IMR-90 (cell line): ENCODE measurements at regions not wholly inside any gene's neighbourhood (a gene's known extent, or its start where the extent isn't known, plus 50 kb on each side); places are given as distances from the start of the nearest gene placed in this dataset.

Experiments used
- ATAC-seq: fragments of 200-7000 bp; cut with Tn5 transposase; 2 replicates; pipeline ENCODE4 v1.9.1; 2020; ENCODE audit warnings: low read depth, mild to moderate bottlenecking, moderate library complexity
- BruUV-seq: library from RNA; stranded (reverse); fragments of 400-500 nt; replicated peaks from 2 replicates; lab custom pipeline; 2021; lab: Mats Ljungman, UMichigan
- CTCF ChIA-PET: fragments of 300-600 bp; formaldehyde crosslinking; extraction: SDS; loops from one replicate; lab custom pipeline; 2021; ENCODE audit warnings: antibody characterized with exemption; lab: Yijun Ruan, JAX
- POLR2A ChIA-PET: fragments of 300-600 bp; sonication (Branson Sonifier 250); formaldehyde crosslinking; loops from one replicate; lab custom pipeline; 2022; ENCODE audit warnings: antibody characterized with exemption; ENCODE audit not compliant: unreplicated experiment; lab: Charles Lee
- DNase-seq: peaks from one replicate; pipeline ENCODE4 v3.0.0; 2013
- H2AFZ ChIP-seq: replicated peaks from 2 replicates; pipeline ENCODE3; 2013; ENCODE audit warnings: low read length, mild to moderate bottlenecking; ENCODE audit not compliant: poor library complexity
- H2AK5ac ChIP-seq: 2 replicates; pipeline ENCODE4 v1.6.1; 2013; ENCODE audit warnings: low read depth, low read length, inconsistent platforms
- H2AK9ac ChIP-seq: replicated peaks from 2 replicates; pipeline ENCODE3; 2013; ENCODE audit warnings: mild to moderate bottlenecking, low read depth, low read length, moderate library complexity; ENCODE audit not compliant: poor library complexity
- H2BK120ac ChIP-seq: 2 replicates; pipeline ENCODE4 v1.6.1; 2013; ENCODE audit warnings: low read depth, low read length, inconsistent platforms
- H2BK15ac ChIP-seq: 3 replicates; pipeline ENCODE4 v1.6.1; 2013; ENCODE audit warnings: low read depth, low read length, inconsistent platforms
- H2BK20ac ChIP-seq: 2 replicates; pipeline ENCODE4 v1.6.1; 2013; ENCODE audit warnings: low read depth, mild to moderate bottlenecking, inconsistent platforms, low read length, moderate library complexity
- H2BK5ac ChIP-seq: 2 replicates; pipeline ENCODE4 v1.6.1; 2013; ENCODE audit warnings: mild to moderate bottlenecking, low read depth, low read length, inconsistent platforms; ENCODE audit not compliant: poor library complexity, severe bottlenecking
- H3K14ac ChIP-seq: replicated peaks from 2 replicates; pipeline ENCODE4 v1.6.1; 2013; ENCODE audit warnings: low read depth, low read length, inconsistent platforms
- H3K18ac ChIP-seq: 2 replicates; pipeline ENCODE4 v1.6.1; 2013; ENCODE audit warnings: low read depth, low read length, control low read depth
- H3K23ac ChIP-seq: 2 replicates; pipeline ENCODE4 v1.6.1; 2013; ENCODE audit warnings: low read depth, low read length, inconsistent platforms
- H3K27ac ChIP-seq: 2 replicates; pipeline ENCODE4 v1.5.1; 2013; ENCODE audit warnings: mild to moderate bottlenecking, control low read depth, low read length; ENCODE audit not compliant: insufficient read depth
- H3K27me3 ChIP-seq: 2 replicates; pipeline ENCODE4 v1.6.1; 2013; ENCODE audit warnings: low read length; ENCODE audit not compliant: control insufficient read depth, insufficient read depth
- H3K36me3 ChIP-seq: 2 replicates; pipeline ENCODE4 v1.6.1; 2013; ENCODE audit warnings: low read length, mixed read lengths; ENCODE audit not compliant: control insufficient read depth, insufficient read depth
- H3K4ac ChIP-seq: 2 replicates; pipeline ENCODE4 v1.6.1; 2013; ENCODE audit warnings: low read depth, low read length, inconsistent platforms
- H3K4me1 ChIP-seq: 2 replicates; pipeline ENCODE4 v1.6.1; 2013; ENCODE audit warnings: low read length, mixed read lengths; ENCODE audit not compliant: control insufficient read depth, insufficient read depth
- H3K4me2 ChIP-seq: 2 replicates; pipeline ENCODE4 v1.6.1; 2013; ENCODE audit warnings: low read depth, mild to moderate bottlenecking, control low read depth, low read length, moderate library complexity
- H3K4me3 ChIP-seq: 2 replicates; pipeline ENCODE4 v1.5.1; 2013; ENCODE audit warnings: low read depth, mild to moderate bottlenecking, control low read depth, low read length, moderate library complexity; ENCODE audit not compliant: insufficient read depth
- H3K56ac ChIP-seq: 2 replicates; pipeline ENCODE4 v1.6.1; 2013; ENCODE audit warnings: low read length, inconsistent platforms; ENCODE audit not compliant: insufficient read depth; ENCODE audit errors: extremely low read depth
- H3K79me1 ChIP-seq, 2 experiments: 2 replicates each; pipeline ENCODE4 v1.6.1; 2013; ENCODE audit warnings: low read length in 2 of 2, inconsistent platforms in 1 of 2, low read depth in 1 of 2
- H3K9ac ChIP-seq: 2 replicates; pipeline ENCODE4 v1.6.1; 2013; ENCODE audit warnings: low read depth, low read length, control low read depth
- H3K9me1 ChIP-seq: 2 replicates; pipeline ENCODE4 v1.6.1; 2013; ENCODE audit warnings: low read length, inconsistent platforms; ENCODE audit not compliant: insufficient read depth
- H3K9me3 ChIP-seq: 2 replicates; pipeline ENCODE4 v1.6.1; 2013; ENCODE audit warnings: low read length; ENCODE audit not compliant: control insufficient read depth, insufficient read depth
- H4K20me1 ChIP-seq: 2 replicates; pipeline ENCODE4 v1.6.1; 2013; ENCODE audit warnings: low read length, inconsistent platforms; ENCODE audit not compliant: insufficient read depth
- H4K5ac ChIP-seq: 2 replicates; pipeline ENCODE4 v1.6.1; 2013; ENCODE audit warnings: mild to moderate bottlenecking, low read depth, low read length, control low read depth
- H4K8ac ChIP-seq, 2 experiments: 2 replicates each; pipeline ENCODE4 v1.6.1; 2013; ENCODE audit warnings: low read depth in 2 of 2, low read length in 2 of 2, control low read depth in 1 of 2, inconsistent platforms in 1 of 2
- H4K91ac ChIP-seq: 2 replicates; pipeline ENCODE4 v1.6.1; 2013; ENCODE audit warnings: low read depth, low read length, inconsistent platforms; ENCODE audit not compliant: insufficient read depth
- MAFK ChIP-seq: IDR thresholded peaks from 2 replicates; pipeline ENCODE4 v1.6.1; 2012; ENCODE audit warnings: low read depth, low read length, improper control_type of control experiment
- whole genome bisulfite sequencing, 2 experiments: methylation state at CpG; one replicate each; pipeline versions ENCODE4 v1.1.5 to v1.1.7; 2013; ENCODE audit warnings: missing lambda C conversion rate in 2 of 2; ENCODE audit not compliant: insufficient read length in 1 of 2; ENCODE audit errors: extremely low coverage in 2 of 2; 5-methylcytosine and 5-hydroxymethylcytosine counted together
- dilution Hi-C: fragments of 300-500 bp; cut with HindIII; formaldehyde crosslinking; loops from one replicate; pipeline ENCODE4 v1.14.3; 2018; ENCODE audit warnings: low sequenced_read_pairs; ENCODE audit not compliant: unreplicated experiment
- in situ Hi-C: fragments of 300-500 bp; cut with MboI; formaldehyde crosslinking; loops from 3 replicates; pipeline ENCODE4 v1.14.3; 2019; ENCODE audit warnings: low sequenced_read_pairs, inconsistent platforms, mixed read lengths
- intact Hi-C: fragments of 100-400 bp; cut with micrococcal nuclease; formaldehyde crosslinking; loops from 2 replicates; pipeline ENCODE4 v1.10.0; 2022

GRCh38 chr9:13758936-13759335, 479.4 kb upstream of the MPDZ start:
- Histone ChIP-seq H4K20me1 (no peaks in the 10 kb centered on the region), H3K23ac (no peak overlapping the region), H3K4me2 (no peak overlapping the region), H2AFZ (no peak overlapping the region), H3K4ac (no peak overlapping the region), H3K14ac (no peak overlapping the region), H3K27me3 (no peaks in the 10 kb centered on the region; the same call in 1 of the 2 replicates), H2AK9ac (no peak overlapping the region), H3K27ac (no peak overlapping the region), H4K5ac (no peak overlapping the region), H4K8ac (no peak overlapping the region), H3K18ac (no peak overlapping the region), H3K4me1 (no peaks in the 10 kb centered on the region), H2BK15ac (no peak overlapping the region), H3K9ac (no peak overlapping the region), H2AK5ac (no peak overlapping the region), H3K9me1 (no peaks in the 10 kb centered on the region), H3K9me3 (no peaks in the 10 kb centered on the region), H2BK5ac (no peak overlapping the region), H4K91ac (no peak overlapping the region), H2BK20ac (no peak overlapping the region), H3K79me1 (no peaks in the 10 kb centered on the region), H2BK120ac (no peak overlapping the region), H3K36me3 (no peaks in the 10 kb centered on the region), H3K4me3 (no peak overlapping the region), H3K56ac (no peak overlapping the region)
- intact Hi-C loops = loop anchor here (10.0 kb wide), 1 partner anchor 1086 kb away; no protein-coding TSS in a partner anchor
- in situ Hi-C loops = no loop called here
- no peak for DNase-seq
- 38% methylated on average over 3 of the region's 9 CpGs; no CpG with 5 or more reads in 1 of the 2 experiments for WGBS, 2 experiments
- TF ChIP-seq MAFK = no peak
- no peak for ATAC-seq
- CTCF ChIA-PET = no interaction called here
- POLR2A ChIA-PET = no interaction called here
- no TSS peak for BruUV-seq
- dilution Hi-C loops = no loop called here
